ENCODE measurements at regions not wholly inside any gene's neighbourhood (a gene's known extent, or its start where the extent isn't known, plus 50 kb on each side); places are given as distances from the start of the nearest gene placed in this dataset.

DNA sequence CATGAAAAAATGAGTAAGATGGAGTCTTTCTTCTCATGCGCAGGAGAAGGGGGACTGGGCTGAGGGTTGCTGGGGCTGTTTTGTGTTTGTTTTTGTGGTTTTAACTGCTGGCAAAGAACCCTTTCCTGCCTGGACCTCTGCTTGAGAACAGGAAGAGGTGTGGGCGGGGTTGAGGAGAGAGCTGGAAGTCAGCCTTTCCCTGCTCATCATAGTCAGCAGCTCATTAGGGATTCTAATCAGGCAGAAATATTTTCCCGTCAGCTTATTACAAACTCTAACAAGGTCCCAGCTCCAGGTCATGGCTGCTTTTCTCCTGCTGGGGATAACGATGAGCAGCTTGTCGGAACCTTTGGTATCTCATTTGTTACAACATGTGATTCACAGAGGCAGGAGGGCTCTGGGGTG lies 185.0 kb upstream of the NRXN3 start:
- ATAC-seq (no peak), DNase-seq (no peak)
- peaks cover 0 to 5% (median 0%) of the 10 kb centered on the region in 4 donors for H3K4me1 ChIP-seq
- no peaks in the 10 kb centered on the region for H3K36me3 ChIP-seq
- no peak overlapping the region for H3K4me3 ChIP-seq
- no peaks in the 10 kb centered on the region for H3K27me3 ChIP-seq
- TF ChIP-seq POLR2A (IDR thresholded peaks at IDR 0.05): no peak
- TF ChIP-seq, protein P1, sequence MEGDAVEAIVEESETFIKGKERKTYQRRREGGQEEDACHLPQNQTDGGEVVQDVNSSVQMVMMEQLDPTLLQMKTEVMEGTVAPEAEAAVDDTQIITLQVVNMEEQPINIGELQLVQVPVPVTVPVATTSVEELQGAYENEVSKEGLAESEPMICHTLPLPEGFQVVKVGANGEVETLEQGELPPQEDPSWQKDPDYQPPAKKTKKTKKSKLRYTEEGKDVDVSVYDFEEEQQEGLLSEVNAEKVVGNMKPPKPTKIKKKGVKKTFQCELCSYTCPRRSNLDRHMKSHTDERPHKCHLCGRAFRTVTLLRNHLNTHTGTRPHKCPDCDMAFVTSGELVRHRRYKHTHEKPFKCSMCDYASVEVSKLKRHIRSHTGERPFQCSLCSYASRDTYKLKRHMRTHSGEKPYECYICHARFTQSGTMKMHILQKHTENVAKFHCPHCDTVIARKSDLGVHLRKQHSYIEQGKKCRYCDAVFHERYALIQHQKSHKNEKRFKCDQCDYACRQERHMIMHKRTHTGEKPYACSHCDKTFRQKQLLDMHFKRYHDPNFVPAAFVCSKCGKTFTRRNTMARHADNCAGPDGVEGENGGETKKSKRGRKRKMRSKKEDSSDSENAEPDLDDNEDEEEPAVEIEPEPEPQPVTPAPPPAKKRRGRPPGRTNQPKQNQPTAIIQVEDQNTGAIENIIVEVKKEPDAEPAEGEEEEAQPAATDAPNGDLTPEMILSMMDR (IDR thresholded peaks at IDR 0.05): no peak
- H3K9me3 ChIP-seq: no peaks in the 10 kb centered on the region
- no peak overlapping the region for H3K27ac ChIP-seq
- intact Hi-C loops (cut with DNase I): no loop called here
- WGBS (ENCODE audit: insufficient coverage, low coverage, low lambda C conversion rate, missing lambda C conversion rate): 33% methylated on average over 5 of the region's 5 CpGs

DNA sequence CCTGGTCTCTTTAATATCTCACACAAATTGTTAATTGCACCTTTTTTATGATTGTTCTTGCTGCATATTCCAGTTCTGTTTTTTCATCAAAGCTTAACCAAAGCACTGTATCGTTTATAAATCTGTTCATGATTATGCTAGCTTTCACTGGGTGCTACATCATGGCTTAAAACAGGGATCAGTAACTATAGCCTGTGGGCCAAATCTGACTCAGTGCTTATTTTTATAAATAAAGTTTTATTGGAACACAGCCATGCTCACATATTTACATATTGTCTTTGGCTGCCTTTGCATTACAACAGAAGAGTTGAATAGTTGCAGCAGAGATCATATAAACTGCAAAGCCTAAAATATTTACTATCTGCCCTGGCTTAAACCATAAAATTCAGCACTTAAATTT lies 183.4 kb upstream of the NRXN3 start:
- Histone ChIP-seq H3K4me1 (no peaks in the 10 kb centered on the region), H3K4me3 (no peak overlapping the region), H3K27me3 (no peaks in the 10 kb centered on the region), H3K36me3 (no peaks in the 10 kb centered on the region), H3K9me3 (no peaks in the 10 kb centered on the region), H3K27ac (no peak overlapping the region)
- DNase-seq: no peak
- no peak for TF ChIP-seq POLR2A (IDR thresholded peaks at IDR 0.05)
- TF ChIP-seq, protein P1 (IDR thresholded peaks at IDR 0.05): no peak
- intact Hi-C loops (cut with DNase I): no loop called here
- ATAC-seq: no peak
- 82% methylated on average over 1 of the region's 1 CpG for WGBS (ENCODE audit: insufficient coverage, low coverage, low lambda C conversion rate, missing lambda C conversion rate)

DNA sequence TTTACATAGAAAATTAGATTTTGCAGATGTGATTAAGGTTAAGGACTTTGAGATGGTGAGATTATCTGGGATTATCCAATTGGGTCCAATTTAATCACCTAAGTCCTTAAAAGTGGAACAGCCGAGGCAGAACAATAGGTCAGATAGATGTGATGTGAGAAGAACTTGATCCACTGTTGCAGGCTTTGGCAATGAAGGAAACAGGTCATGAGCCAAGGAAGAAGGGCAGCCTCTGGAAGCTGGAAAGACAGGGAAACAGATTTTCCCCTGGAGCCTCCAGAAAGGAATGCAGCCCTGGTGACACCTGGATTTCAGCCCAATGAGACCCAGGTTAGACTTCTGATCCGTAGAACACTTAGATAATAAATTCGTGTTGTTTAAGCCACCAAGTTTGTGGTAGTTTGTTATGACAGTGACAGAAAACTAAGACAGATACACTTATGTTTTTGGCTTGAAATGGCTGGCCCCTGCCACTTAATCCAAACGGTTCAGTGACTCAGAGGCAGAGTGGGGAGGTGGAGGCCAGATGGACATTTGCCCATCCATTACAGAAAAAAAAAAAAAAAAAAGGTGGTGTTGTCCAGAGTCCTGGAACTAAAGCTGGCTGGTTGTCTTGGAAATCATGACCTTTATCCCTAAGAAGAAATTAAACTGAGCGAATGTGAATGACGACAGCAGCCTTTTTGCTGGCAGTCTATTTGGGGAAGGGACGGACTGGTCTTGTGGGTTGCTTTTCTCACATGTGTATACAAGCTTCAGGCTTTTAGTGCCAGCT lies 181.9 kb upstream of the NRXN3 start:
- ATAC-seq (no peak), DNase-seq (no peak)
- H3K4me1 ChIP-seq: no peaks in the 10 kb centered on the region
- no peak overlapping the region for H3K27ac ChIP-seq
- WGBS (ENCODE audit: insufficient coverage, low coverage, low lambda C conversion rate, missing lambda C conversion rate): 55% methylated on average over 7 of the region's 7 CpGs
- H3K9me3 ChIP-seq: no peaks in the 10 kb centered on the region
- no peaks in the 10 kb centered on the region for H3K36me3 ChIP-seq
- intact Hi-C loops (cut with DNase I): no loop called here
- no peaks in the 10 kb centered on the region for H3K27me3 ChIP-seq
- TF ChIP-seq, protein P1 (IDR thresholded peaks at IDR 0.05): no peak
- no peak for TF ChIP-seq POLR2A (IDR thresholded peaks at IDR 0.05)
- H3K4me3 ChIP-seq: no peak overlapping the region

DNA sequence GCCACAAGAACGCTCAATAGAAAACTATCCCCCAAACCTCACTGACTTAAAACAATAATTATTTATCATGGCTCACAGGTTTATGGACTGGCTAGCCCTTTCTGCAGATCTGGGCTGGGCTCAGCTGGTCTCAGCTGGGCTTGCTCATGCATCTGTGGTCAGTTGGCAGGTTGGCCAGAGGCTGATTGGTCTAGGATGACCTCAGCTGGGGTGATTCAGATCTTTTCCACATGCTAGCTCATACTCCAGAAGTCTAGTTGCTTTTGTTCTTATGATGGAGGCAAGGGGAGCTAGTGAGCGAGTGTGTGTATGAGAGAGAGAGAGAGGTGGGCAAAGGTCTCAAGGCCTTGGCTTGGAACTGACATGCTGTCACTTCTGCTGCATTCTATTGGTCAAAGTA lies 181.2 kb upstream of the NRXN3 start:
- DNase-seq (no peak), ATAC-seq (no peak)
- Histone ChIP-seq H3K9me3 (no peaks in the 10 kb centered on the region), H3K4me1 (no peaks in the 10 kb centered on the region), H3K27ac (no peak overlapping the region), H3K36me3 (no peaks in the 10 kb centered on the region), H3K4me3 (no peak overlapping the region), H3K27me3 (no peaks in the 10 kb centered on the region)
- intact Hi-C loops (cut with DNase I): no loop called here
- 83% methylated on average over 2 of the region's 2 CpGs for WGBS (ENCODE audit: insufficient coverage, low coverage, low lambda C conversion rate, missing lambda C conversion rate)
- TF ChIP-seq POLR2A (IDR thresholded peaks at IDR 0.05): no peak
- TF ChIP-seq, protein P1 (IDR thresholded peaks at IDR 0.05): no peak

Data from right lobe of liver (tissue), 6 donors.